HG03196 (cell line): ENCODE measurements at regions not wholly inside any gene's neighbourhood (a gene's known extent, or its start where the extent isn't known, plus 50 kb on each side); places are given as distances from the start of the nearest gene placed in this dataset.
A peak's percentile ranks its signal among the peaks of the same experiment; 100 is the strongest.
"Not testable (repeated sequence)": the region's sequence is repeated elsewhere in the genome, so short reads cannot be mapped to it uniquely, and the experiment has no call there.

ENCODE experiments used
- ATAC-seq: cut with Tn5 transposase; IDR thresholded peaks from one replicate; pipeline ENCODE4 v1.9.1; 2021; ENCODE audit not compliant: unreplicated experiment

GRCh38 chrX:2640436-2641150, 50.5 kb upstream of the CD99 start:
- ATAC-seq, result no peak

- no peak for ATAC-seq
Measured at GRCh38 chrX:2638279-2638678, 52.8 kb upstream of the CD99 start.

- no peak for ATAC-seq
Measured at GRCh38 chrX:2635342-2635741, 55.8 kb upstream of the CD99 start.

GRCh38 chrX:2632533-2633504, 58.3 kb upstream of the CD99 start:
- ATAC-seq, result no peak

GRCh38 chrX:2631743-2632532, 59.2 kb upstream of the CD99 start:
- no peak for ATAC-seq

- not testable (repeated sequence) for ATAC-seq
Measured at GRCh38 chrX:2630935-2631742, 60.0 kb upstream of the CD99 start.

- ATAC-seq, result not testable (repeated sequence)
Measured at GRCh38 chrX:2630008-2630934, 60.8 kb upstream of the CD99 start.

- no peak for ATAC-seq
Measured at GRCh38 chrX:2629316-2630007, 61.6 kb upstream of the CD99 start.

GRCh38 chrX:2628751-2629315, 62.3 kb upstream of the CD99 start:
- no peak for ATAC-seq

- peak; percentile 64 for ATAC-seq
Measured at GRCh38 chrX:2627272-2627867, 63.7 kb upstream of the CD99 start.

- ATAC-seq, result no peak
Measured at GRCh38 chrX:2626750-2627149, 64.3 kb upstream of the CD99 start.

- no peak for ATAC-seq
Measured at GRCh38 chrX:2620576-2620975, 70.5 kb upstream of the CD99 start.

GRCh38 chrX:2618516-2618915, 72.6 kb upstream of the CD99 start:
- no peak for ATAC-seq

GRCh38 chrX:2614911-2615310, 76.2 kb upstream of the CD99 start:
- ATAC-seq, result no peak

- ATAC-seq, result no peak
Measured at GRCh38 chrX:2610246-2611170, 80.6 kb upstream of the CD99 start.

- peak; percentile 2 for ATAC-seq
Measured at GRCh38 chrX:2609431-2610238, 81.5 kb upstream of the CD99 start.
